ENCODE measurements at regions not wholly inside any gene's neighbourhood (a gene's known extent, or its start where the extent isn't known, plus 50 kb on each side); places are given as distances from the start of the nearest gene placed in this dataset.
"Not testable (repeated sequence)": the region's sequence is repeated elsewhere in the genome, so short reads cannot be mapped to it uniquely, and the experiment has no call there.

GRCh38 chr10:23630376-23630775, 191.5 kb downstream of the OTUD1 start:
- no peak overlapping the region for H3K27ac ChIP-seq
- no peak overlapping the region for H3K4me3 ChIP-seq

- no peak overlapping the region for H3K27ac ChIP-seq
- H3K4me3 ChIP-seq = no peak overlapping the region
Measured at GRCh38 chr10:23630885-23631284, 192.0 kb downstream of the OTUD1 start.

GRCh38 chr10:23643111-23643780, 204.4 kb downstream of the OTUD1 start:
- H3K4me3 ChIP-seq = no peak overlapping the region
- H3K27ac ChIP-seq = no peak overlapping the region

- Histone ChIP-seq H3K27ac (no peak overlapping the region), H3K4me3 (no peak overlapping the region)
Measured at GRCh38 chr10:23648618-23649017, 209.7 kb downstream of the OTUD1 start.

- no peak overlapping the region for H3K4me3 ChIP-seq
- no peak overlapping the region for H3K27ac ChIP-seq
Measured at GRCh38 chr10:23656735-23657134, 217.9 kb downstream of the OTUD1 start.

- H3K27ac ChIP-seq = no peak overlapping the region
- H3K4me3 ChIP-seq = no peak overlapping the region
Measured at GRCh38 chr10:23657677-23658076, 218.8 kb downstream of the OTUD1 start.

- not testable (repeated sequence) for H3K27ac ChIP-seq, H3K4me3 ChIP-seq
Measured at GRCh38 chr10:23671866-23672265, 233.0 kb downstream of the OTUD1 start.

- H3K4me3 ChIP-seq = no peak overlapping the region
- H3K27ac ChIP-seq = no peak overlapping the region
Measured at GRCh38 chr10:23675585-23675984, 236.7 kb downstream of the OTUD1 start.

- peak overlapping the region in 2 of 21 experiments; percentile 5 to 14 for H3K27ac ChIP-seq
- no peak overlapping the region for H3K4me3 ChIP-seq
Measured at GRCh38 chr10:23676296-23676695, 237.4 kb downstream of the OTUD1 start.

GRCh38 chr10:23686722-23687121, 247.8 kb downstream of the OTUD1 start:
- H3K27ac ChIP-seq = no peak overlapping the region
- no peak overlapping the region for H3K4me3 ChIP-seq

- no peak overlapping the region for H3K4me3 ChIP-seq
Measured at GRCh38 chr10:23692736-23693135, 253.9 kb downstream of the OTUD1 start.

GRCh38 chr10:23693501-23693901, 254.6 kb downstream of the OTUD1 start:
- H3K27ac ChIP-seq = no peak overlapping the region
- no peak overlapping the region for H3K4me3 ChIP-seq

More at GRCh38 chr10:23692736-23693135, 253.9 kb downstream of the OTUD1 start:
- H3K27ac ChIP-seq = no peak overlapping the region

- H3K27ac ChIP-seq = no peak overlapping the region
Measured at GRCh38 chr10:23693925-23694324, 255.1 kb downstream of the OTUD1 start.

GRCh38 chr10:23694446-23694920, 255.6 kb downstream of the OTUD1 start:
- Histone ChIP-seq H3K27ac (no peak overlapping the region), H3K4me3 (peak overlapping the region in 4 of 7 experiments; percentile 2 to 31 (median 18))

More at GRCh38 chr10:23693925-23694324, 255.1 kb downstream of the OTUD1 start:
- H3K4me3 ChIP-seq = peak overlapping the region in 1 of 7 experiments; percentile 31

- H3K4me3 ChIP-seq = peak overlapping the region in 4 of 7 experiments; percentile 2 to 31 (median 18)
Measured at GRCh38 chr10:23694921-23695824, 256.3 kb downstream of the OTUD1 start.

GRCh38 chr10:23695825-23696420, 257.0 kb downstream of the OTUD1 start:
- H3K4me3 ChIP-seq = peak overlapping the region in 1 of 7 experiments; percentile 31
- H3K27ac ChIP-seq = no peak overlapping the region

More at GRCh38 chr10:23694921-23695824, 256.3 kb downstream of the OTUD1 start:
- H3K27ac ChIP-seq = no peak overlapping the region

- Histone ChIP-seq H3K4me3 (no peak overlapping the region), H3K27ac (no peak overlapping the region)
Measured at GRCh38 chr10:23696476-23696875, 257.6 kb downstream of the OTUD1 start.

- H3K27ac ChIP-seq = no peak overlapping the region
- H3K4me3 ChIP-seq = peak overlapping the region in 1 of 7 experiments; percentile 10
Measured at GRCh38 chr10:23702977-23703414, 264.1 kb downstream of the OTUD1 start.

- H3K4me3 ChIP-seq = no peak overlapping the region
- H3K27ac ChIP-seq = no peak overlapping the region
Measured at GRCh38 chr10:23715363-23715762, 276.5 kb downstream of the OTUD1 start.

GRCh38 chr10:23717913-23718312, 279.0 kb downstream of the OTUD1 start:
- Histone ChIP-seq H3K4me3 (no peak overlapping the region), H3K27ac (no peak overlapping the region)

All from skin epidermis (tissue), 12 donors.